GM21447 (cell line): ENCODE measurements at regions not wholly inside any gene's neighbourhood (a gene's known extent, or its start where the extent isn't known, plus 50 kb on each side); places are given as distances from the start of the nearest gene placed in this dataset.
"Not testable (repeated sequence)": the region's sequence is repeated elsewhere in the genome, so short reads cannot be mapped to it uniquely, and the experiment has no call there.

ENCODE experiments used
- ATAC-seq: cut with Tn5 transposase; IDR thresholded peaks from one replicate; pipeline ENCODE4 v1.9.1; 2021; ENCODE audit not compliant: unreplicated experiment

- ATAC-seq = peak; percentile 85
Observed at GRCh38 chr20:23142162-23143050, 56.3 kb upstream of the CD93 start.

- ATAC-seq = no peak
Observed at GRCh38 chr20:23141450-23142161, 55.5 kb upstream of the CD93 start.

GRCh38 chr20:23140991-23141390, 54.9 kb upstream of the CD93 start:
- no peak for ATAC-seq

GRCh38 chr20:23139984-23140383, 53.9 kb upstream of the CD93 start:
- ATAC-seq = not testable (repeated sequence)

DNA sequence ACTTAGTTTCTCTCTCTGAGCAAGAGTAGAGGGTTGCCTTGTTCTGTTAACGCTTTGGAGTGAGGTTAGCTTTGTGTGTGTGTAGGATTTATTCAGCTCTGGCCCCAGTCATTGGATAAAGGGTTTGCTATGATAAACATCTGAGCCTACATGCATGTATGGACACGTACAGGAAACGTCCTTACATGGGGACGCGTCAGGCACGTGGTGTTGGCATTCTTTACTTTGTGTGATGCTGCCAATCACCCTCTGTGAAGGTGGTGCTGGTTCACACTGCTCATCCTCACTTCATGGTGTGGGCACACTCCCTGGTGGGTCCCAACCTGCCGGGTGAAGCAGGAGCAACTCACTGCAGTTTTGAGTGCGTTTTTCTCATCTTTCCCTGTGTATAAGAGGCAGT, 53.4 kb upstream of the CD93 start:
- no peak for ATAC-seq

GRCh38 chr20:23138682-23139081, 52.6 kb upstream of the CD93 start:
- ATAC-seq = no peak

DNA sequence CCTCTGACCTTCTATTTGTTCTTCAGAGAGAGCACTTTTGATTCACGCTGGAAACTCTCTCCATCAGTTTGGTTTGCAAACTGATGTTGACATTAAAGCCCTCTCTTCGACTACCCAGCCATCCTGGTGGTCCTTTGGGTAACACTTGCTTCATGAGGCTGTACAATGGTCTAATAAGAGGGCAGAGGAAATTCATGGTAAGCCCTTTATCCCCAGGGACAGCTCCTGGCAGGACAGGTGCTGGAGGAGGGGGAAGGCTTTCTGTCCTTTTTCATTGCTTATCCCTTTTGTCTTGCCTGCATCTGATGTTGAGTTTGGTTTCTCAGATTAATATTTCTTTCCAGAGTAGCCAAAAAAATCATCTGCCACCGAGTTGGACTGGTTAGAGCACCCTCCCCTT, 52.1 kb upstream of the CD93 start:
- ATAC-seq = no peak

DNA sequence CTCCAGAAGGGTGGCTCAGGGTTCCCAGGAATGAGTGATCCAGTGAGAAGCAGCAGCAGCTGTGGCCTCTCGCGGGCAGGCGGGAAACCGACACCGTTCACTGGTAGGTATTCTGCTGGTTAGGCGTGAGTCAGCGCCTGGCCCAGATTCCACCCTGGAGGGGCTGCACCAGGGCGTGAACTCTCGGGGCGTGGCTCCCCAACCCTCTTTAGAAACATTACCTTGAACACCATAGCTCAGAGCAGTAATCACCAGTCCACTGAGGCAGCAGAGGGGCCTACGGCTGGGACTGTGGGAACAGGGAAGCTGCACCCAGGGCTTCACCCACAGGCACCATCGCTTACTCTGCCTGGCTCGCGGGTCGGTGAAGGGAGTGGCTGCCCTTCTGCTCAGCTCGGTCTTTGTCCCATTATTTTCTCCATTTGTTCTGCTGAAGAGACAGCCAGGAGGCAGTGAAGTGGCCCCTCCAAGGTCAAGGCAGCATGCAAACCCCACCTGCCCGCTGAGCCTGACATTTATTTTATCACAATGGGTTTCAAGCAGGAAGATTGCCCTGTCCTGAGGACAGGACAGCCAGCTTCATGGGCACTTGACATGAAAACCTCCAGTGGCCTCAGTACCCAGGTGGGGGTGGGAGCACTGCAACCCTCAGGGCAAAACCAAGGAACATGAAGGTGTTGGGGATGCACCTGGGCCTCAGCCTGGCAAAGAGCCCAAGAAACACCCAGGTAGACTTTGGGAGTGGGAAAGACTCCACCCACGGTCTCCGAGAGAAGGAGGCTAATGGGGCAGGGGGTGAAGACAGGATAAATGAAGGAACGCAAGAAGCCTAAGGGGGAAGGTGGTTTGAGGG, 51.0 kb upstream of the CD93 start:
- ATAC-seq = no peak

GRCh38 chr20:23135449-23136420, 49.6 kb upstream of the CD93 start:
- ATAC-seq = no peak
